ENCODE measurements at regions not wholly inside any gene's neighbourhood (a gene's known extent, or its start where the extent isn't known, plus 50 kb on each side); places are given as distances from the start of the nearest gene placed in this dataset.
"Not testable (repeated sequence)": the region's sequence is repeated elsewhere in the genome, so short reads cannot be mapped to it uniquely, and the experiment has no call there.

DNA sequence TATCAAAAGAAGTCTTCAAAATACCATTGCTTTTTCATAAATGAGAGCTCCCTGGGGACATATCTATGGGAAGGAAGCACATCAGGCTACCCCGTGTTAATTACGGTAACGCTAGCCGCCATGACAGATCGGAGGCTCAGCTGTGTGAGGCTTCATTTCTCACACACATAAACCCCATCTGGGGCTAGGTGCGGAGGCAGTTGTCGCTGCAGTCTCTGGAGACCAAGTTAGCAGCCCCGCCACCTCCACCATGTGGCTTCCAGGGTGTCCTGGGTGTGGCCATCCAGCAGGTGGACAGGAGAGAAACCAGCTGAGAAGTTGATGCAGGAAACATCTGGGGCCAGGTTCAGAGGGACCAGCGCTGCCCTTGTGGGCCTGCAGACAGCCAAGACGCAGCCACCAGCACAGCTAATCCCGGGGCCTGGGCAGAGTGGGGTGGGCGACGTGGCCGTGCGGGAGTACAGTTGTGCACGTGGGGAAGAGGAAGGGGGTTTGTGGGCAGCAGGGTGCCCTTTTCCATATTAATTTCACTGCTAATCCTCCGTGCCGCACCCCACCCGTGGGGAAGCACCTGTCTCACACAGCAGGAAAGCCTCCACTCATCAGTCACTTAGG is 426.5 kb downstream of the IRX1 start:
- DNase-seq: no peak

DNA sequence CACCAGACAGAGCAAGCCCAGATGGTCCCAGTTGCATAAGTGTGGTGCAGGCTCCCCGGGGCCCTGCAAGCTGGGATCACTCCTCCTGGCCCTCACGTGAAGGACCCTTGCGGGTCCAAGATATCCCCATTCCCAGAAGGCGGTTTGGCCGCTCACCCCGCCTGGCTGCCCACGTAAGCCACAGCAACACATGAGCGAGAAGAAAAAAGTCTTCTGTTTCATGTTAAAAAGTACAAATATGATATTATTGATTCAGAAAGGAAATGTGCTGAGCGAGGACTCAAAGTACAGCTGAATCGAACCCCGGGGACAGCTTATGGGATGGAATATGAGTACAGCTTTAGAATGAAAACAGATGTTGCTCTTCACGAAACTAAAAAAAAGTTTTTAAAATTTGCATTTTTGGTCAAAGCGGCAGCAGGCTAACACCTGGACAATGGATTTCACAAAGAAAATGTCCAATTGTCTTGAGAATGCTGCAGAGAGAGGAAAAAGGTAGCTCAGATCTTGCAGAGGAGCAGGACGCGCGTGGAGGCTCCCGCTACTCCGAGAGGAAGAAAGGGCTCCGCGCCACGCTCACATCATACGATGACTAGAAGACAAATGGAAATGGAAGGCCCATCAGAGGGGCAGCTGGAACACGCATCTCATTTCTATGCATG is 427.6 kb downstream of the IRX1 start:
- no peak for DNase-seq

DNA sequence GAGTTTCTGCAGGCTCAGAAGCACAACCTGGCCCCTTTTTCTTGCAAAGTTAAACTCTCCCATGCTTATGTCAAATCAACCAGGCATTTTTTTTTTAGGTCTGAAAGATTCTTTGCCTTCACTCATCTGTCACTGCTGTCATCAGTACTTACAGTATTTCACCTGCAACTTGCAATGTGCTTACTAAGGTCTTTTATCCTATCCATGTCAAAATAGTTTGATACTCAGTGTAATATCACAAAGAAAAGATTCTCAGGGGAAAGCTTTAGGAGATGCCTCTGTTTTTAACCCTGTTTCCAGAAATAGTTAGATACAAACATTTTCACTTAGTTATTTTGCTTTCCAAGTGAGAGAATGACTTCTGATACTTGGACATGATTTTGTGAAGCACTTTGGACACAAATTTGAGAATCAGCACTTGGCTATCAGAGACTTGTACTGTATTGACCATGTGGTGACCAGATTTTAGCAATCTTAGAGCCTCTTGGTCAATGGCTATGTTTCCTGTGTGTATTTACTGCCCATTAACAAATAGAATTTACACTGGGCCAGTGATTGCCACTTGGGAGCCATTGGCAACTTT is 428.2 kb downstream of the IRX1 start:
- no peak for DNase-seq

DNA sequence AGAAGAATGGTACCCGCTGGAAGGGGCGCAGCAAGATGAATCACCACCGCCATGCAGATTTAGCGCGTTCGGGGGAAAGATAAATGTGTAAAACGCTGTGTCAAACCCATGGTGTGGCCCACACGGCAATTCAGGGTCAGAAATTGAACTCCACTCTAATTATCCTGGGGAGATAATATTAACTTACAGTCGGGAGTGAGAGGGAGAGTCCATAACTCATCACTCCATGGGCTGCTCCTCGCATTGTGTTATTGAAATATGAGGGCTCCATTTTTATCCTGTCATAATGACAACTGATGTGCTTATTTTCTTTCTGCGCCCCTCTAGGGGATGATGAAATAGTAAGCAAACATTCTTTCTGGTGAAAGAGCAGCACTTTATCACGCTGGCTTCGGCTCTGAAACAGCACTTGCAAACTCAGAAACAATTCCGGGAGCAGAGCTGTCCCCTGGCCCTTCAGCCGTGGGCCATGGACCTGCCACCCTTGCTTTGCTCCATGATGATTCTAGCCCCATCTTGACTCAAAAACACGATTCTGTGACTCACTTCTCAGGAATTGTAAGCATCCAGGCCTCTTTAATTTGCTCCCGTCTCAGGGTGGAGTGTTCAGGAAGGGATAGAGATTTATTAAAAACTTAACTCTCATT is 431.6 kb downstream of the IRX1 start:
- DNase-seq: no peak

DNA sequence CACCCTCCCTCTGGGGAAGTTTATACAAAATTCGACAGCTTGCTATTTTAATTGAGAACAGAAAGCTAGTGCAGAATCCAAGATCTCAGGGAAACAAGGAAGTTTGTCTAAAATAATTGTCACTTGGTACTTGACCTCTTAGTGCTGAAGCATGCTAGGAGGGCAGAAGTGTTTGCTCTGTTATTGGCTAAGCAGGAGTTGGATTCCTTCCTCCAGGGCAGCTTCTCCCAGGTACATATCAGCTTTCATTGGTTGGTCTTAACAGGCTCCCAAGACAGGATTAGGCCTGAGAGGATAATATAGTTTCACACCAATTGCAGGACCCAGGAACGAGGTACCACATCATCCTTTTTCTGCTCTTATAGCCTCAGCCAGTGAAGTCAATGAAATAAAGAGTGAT is 432.8 kb downstream of the IRX1 start:
- DNase-seq: no peak

DNA sequence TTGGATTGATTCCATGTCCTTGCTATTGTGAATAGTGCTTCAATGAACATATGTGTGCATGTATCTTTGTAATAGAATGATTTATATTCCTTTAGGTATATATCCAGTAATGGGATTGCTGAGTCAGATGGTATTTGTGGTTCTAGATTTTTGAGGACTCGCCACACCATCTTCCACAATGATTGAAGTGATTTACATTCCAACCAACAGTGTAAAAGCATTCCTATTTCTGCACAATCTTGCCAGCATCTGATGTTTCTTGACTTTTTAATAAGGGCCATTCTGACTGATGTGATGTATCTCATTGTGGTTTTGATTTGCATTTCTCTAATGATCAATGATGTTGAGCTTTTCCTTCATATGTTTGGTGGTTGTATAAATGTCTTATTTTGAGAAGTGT is 437.9 kb downstream of the IRX1 start:
- DNase-seq: not testable (repeated sequence)

DNA sequence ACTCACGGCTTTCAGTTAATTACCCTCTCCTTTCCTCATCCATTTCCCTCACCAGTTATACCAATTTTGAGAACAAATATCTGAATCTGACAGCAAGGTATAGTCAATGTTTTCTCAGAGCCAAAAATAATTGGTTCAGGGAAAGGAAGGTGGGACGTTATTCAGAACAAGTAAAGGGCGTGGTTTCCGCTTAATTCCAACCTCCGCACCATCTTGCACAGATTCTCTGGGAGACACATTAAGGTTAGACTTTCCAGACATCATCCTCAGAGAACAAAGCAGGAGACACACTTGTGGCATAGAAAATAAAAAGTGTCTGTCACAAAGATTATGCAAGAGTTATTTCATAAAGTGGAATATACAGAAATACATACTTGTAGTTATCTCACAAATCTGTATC is 441.2 kb downstream of the IRX1 start:
- no peak for DNase-seq

DNA sequence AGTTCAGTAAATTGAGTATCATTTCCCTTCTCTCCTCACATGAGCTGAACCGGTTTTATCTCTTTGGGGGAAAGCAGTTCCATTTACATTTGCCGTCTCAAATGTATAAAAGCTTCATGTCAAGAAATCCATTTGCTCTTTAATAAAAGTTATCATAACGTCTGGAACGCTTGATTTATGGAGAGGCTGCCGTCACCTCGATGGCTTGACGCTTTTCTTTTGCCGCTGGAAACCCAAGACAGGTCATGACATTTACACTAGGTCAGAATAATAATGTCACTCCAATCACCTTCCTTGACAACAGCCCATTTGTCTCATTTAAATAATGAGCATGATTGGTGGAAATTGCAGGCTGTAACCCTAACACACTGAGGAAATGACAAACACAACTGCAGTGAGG is 443.4 kb downstream of the IRX1 start:
- DNase-seq: no peak

DNA sequence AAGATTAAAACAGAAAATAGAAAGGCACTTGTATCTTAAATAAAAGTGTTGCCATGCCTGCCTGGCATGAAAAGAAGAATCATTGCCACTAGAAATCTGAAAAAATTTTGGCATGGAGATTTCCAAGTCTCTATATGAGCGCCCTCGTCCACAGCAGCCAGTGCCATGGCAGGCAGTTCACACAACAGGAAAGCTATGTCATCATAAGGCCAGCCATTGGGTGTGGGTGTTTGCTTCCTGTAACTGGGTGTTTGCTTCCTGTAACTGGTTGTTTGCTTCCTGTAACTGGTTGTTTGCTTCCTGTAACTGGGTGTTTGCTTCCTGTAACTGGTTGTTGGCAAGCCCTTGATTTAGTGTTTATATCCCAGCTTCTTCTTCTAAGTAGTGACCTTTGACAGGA is 446.7 kb downstream of the IRX1 start:
- DNase-seq: no peak

DNA sequence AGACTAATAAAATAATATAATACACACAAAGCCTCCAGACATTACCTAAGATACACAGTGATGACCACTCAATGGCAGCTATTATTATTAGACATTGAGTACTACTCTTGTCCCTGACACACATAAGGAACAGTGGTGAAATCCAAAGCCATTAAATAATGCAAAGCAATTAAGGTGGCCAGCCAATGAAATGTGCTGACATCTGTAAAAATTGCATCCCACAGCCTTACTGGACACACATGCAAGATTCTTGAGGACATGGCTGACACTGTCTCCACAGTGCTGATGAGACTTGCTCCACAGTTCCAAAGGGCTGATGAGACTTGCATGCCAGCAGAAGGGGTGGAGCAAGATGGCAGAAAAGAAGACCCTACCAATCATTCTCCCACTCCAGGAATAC is 447.5 kb downstream of the IRX1 start:
- DNase-seq: no peak

DNA sequence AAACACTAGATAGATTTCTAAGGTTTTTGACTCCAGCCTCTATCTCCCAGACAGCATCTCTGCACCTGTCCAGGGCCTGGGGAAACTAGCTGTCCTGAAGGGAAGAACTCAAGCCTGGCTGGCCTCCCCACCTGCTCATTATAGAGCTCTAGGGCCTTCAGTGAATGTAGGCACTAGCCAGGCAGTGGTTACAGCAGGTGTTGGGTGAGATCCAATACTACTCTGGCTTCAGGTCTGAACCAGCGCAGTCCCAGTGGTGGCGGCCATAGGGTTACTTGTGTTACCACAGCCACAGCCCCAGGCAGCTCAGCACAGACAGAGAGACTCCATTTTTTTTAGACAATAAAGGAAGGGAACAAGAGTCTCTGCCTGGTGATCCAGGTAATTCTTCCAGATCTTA is 449.2 kb downstream of the IRX1 start:
- DNase-seq: no peak

DNA sequence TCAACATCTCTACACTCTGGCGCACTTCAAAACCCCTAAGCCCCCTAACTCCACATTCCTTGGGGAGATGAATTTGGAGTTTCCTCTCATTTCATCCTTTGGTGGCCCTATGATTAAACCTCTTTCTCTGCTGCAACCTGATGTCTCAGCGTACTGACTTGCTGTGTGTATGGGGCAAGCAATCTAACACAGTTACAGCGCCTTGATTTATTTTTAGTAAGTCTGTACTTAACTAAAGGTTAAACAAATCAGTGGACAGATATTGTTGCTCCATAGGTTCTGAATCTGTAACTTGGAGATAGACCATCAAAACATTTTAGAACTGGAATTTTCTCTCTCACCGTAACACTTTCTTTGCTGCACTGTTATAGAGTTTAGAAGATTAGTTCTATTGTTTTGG is 452.8 kb downstream of the IRX1 start:
- DNase-seq: no peak

DNA sequence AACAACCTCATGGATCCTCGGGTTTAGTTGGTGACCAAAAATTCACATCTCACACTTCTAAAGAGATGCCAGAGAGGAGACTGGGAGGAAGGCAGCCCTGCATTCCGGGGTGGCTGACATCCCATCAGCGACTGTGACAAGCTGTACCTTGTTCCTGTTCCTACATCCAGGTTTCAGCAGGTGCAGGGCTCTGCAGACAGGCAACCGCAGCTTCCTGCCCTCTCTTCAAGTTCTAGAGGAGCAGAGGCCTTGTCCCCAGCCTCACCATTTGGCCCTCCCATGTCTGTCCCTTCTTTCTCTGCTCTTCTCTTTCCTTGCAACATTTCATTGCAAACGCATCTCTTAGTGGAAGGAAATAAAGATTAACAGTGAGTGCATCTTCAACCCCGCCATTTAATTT is 454.6 kb downstream of the IRX1 start:
- no peak for DNase-seq

DNA sequence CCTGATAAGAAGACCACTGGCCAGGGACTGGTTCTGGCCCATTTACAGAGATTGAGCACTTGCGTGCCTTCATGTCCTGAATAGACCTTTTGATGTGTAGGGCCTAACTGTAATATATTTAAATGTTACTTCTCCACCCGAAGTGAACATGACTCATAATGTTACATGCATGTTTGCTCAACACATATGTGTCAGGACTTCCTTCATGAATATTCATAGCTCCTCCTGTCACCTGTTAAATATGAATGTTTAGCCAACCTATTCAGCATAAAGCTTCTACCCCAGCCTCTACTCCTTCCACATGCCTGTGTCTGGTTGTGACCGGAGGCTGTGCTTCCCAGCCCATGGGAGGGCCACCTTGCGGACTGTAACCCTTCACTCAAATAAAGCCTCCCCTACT is 457.5 kb downstream of the IRX1 start:
- no peak for DNase-seq

DNA sequence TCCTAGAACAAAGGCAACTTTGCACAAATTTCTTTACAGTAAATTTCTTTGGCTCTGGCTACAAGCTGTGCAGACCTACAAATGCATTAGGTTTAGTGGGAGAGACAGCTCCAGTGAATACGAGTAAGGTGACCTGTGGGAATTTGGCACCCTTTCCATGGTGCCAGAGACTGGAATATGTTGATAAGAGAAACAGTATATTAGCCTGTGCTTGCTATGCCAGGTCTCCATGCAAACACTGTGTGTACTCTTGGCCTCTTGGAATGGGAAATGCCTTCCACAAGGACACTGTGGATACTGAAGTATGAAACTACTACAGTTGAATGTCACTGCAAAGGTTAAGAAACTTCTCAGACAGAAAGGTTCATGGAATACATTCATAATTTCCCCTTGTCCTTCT is 458.5 kb downstream of the IRX1 start:
- DNase-seq: no peak

DNA sequence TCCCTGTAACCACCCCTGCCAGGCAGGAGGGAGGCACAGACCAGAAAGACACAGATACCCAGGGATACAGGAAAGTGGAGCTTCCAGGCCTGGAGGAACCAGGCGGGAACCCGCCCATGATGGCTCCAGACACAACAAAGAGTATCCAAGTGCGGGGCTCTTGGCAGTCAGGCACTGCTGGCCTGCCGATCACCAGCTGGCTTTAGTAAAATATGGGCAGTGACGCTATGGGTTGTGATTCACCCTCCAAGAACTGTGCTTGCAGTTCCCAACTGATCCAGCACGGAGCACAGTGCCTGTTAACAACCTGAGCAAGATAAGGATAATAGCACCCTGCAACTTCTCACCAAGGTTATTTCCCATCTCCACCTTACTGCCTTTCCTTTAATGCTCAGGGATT is 463.3 kb downstream of the IRX1 start:
- DNase-seq: no peak

DNA sequence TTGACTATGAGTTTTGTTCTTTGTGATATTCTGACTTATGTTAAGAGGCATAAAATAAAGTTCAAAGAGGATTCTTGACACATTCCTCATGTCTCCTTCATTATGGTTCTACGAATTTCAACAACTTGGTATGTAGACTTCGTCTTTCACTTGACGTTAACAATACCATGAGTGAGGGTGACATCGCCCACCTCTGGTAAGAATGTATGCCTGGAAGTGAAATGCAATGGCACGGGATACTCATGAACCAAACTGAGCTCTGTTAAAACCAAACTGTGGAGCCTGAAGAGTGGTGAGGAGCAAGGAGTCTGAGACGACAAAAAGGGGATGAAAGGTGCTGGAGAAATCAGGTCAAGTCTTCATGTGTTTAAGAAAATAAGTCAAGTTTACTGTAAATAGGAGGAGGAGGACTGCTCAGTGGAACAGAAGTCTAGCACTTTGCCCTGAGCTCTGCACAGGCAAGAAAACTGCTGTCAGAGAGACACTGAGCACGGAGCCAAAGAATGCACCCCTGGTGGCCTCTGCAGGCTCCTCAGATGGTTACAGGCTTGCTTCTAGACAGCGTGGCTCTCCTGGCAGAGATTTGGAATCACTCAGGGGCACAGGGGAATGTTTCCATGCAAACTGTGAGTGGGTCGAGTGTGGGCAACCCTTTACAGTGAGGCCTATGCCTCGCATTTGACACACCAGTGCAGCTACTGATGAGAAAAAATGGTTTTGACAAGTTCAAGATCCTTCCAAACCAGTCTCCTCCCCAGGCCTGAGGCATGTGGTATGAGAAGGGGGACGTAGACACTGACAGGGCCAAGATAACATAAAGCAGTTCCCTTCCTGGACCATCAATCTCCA is 470.1 kb downstream of the IRX1 start:
- DNase-seq: no peak

DNA sequence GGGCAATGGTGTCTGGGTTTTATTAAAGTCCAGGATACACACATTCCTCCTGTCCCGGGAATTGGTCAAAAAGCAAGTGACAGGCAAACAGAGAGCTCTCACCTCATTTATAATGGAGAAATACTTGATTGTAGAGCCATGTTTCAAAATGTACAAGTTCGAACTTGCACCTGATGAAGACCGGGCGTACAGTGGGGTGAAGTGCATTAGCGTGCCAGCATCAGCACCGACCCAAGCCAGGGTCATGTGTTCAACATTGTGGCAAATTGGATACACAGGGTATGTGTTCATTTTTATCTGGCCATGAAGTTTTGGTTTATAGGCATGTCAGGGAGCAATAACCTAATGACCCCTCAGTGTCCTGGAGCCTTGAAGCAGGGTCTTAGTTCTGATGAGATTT is 472.5 kb downstream of the IRX1 start:
- DNase-seq: no peak

DNA sequence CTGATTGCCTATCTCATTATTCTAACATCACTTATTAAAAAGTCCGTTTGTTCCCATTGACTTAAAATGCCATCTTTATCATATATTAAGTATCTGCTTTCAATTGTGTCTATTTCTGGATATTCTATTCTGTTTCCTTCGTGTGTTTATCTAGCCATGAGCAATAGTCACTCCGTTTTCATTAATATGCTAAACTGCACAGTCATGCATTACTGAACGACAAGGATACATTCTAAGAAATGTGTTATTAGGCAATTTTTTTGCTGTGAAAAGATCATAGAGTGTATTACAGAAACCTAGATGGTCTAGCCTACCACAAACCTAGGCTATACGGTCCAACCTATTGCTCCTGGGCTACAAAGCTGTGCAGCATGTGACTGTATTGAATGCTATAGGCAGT is 482.9 kb downstream of the IRX1 start:
- no peak for DNase-seq

DNA sequence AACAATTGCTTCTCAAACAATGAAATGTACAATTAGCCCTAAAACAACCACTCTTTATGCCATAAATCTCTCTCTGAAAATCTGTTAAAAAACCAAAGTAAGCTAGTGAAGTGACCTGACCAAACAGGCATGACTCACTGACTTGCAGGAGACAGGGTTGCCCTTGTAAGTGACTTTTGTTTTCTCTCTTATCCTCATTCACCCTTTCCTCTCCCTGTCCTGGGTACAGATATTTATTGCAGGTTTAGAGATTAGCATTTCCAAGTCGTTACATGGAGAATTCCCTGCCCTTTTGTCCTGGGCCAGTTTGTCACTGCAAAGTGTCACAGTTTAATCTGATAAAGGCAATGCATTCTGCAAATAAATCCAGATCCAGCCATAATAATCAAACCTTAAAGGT is 484.2 kb downstream of the IRX1 start:
- no peak for DNase-seq

DNA sequence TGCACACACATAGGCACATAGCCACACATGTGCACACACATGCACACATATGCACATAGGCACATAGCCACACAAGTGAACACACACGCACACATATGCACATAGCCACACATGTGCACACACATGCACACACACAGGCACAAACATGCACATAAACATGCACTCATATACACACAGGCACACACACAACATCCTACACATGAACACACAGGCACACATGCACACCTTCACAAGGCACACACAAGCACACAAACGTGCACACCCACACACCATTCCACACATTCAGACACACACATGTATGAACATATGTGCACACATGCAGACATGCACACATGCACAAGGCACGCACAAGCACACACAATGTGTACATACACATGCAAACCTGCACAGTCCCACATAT is 484.7 kb downstream of the IRX1 start:
- DNase-seq: no peak

DNA sequence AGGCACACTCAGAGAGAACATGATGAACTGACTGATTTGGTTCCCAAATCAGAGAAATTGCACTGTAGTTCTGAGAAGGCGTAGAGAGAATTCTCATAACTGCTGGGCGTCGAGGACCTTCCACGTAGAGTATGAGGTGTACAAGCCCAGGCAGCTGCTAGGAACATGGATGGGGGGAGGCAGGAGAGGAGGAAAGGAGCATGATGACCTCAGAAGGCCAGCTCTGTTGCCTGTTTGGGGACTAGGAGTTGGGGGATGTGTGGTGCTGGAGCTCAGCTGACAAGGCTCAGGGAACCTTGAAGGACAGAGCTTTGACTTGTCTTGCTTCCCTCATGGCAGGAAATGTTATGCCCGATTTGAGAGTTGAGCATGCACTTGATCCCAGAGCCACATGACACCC is 485.4 kb downstream of the IRX1 start:
- no peak for DNase-seq

DNA sequence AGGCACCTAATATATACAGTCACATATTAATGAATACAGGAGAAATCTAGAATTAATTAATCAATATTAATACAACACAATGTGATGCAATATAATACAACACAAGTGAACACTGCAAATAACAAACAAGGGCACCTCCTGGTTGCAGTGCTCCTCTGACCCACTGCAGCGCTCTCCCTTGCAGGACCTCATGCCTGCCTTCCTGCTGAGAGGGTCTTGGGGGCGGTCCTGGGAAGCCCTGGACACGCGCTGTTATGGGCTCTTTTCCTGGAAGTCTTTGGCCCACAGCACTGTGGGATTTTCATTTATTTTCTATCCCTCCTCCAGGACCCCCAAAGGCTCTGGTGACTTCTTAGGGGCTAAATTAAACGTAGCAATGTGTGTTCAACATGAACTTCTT is 485.8 kb downstream of the IRX1 start:
- DNase-seq: no peak
